Stomach (tissue), 8 donors: ENCODE measurements at regions not wholly inside any gene's neighbourhood (a gene's known extent, or its start where the extent isn't known, plus 50 kb on each side); places are given as distances from the start of the nearest gene placed in this dataset.

Experiments used
- DNase-seq, 2 donors: peaks; one replicate each; pipeline versions ENCODE4 v3.0.0 to v3.0.0-alpha.2; 2013 to 2019
- H3K27ac ChIP-seq, 5 donors: fragments of 200-600 bp in 4 of 5; sonication (generic) in 4 of 5; one replicate each; pipeline ENCODE4 v1.5.1; 2013 to 2019; ENCODE audit warnings: mild to moderate bottlenecking in 1 of 5, moderate library complexity in 1 of 5
- H3K27me3 ChIP-seq, 3 donors: fragments of 200-600 bp; sonication (generic); one replicate each; pipeline ENCODE4 v1.5.1; 2017 to 2019; ENCODE audit warnings: mixed run types in 1 of 3
- H3K36me3 ChIP-seq, 4 donors: fragments of 200-600 bp; sonication (generic); 1 replicate in 3 of 4; 2 replicates in 1 of 4; pipeline ENCODE4 v1.5.1; 2016 to 2019
- H3K4me1 ChIP-seq, 4 donors: fragments of 200-600 bp; sonication (generic); one replicate each; pipeline ENCODE4 v1.5.1; 2016 to 2019
- H3K4me3 ChIP-seq, 4 donors: fragments of 200-600 bp; sonication (generic) in 3 of 4; one replicate each; pipeline ENCODE4 v1.5.1; 2016 to 2019; ENCODE audit warnings: mild to moderate bottlenecking in 1 of 4
- H3K9me3 ChIP-seq, 4 donors: fragments of 200-600 bp; sonication (generic); one replicate each; pipeline ENCODE4 v1.5.1; 2016 to 2019
- CTCF ChIP-seq, 7 experiments: fragments of 450-650 bp in 4 of 7; fragments of 200-600 bp in 3 of 7; sonication (generic) in 3 of 7; IDR thresholded peaks; one replicate each; pipeline ENCODE4 v1.5.1; 2016 to 2019; ENCODE audit warnings: antibody characterized with exemption in 7 of 7, control low read depth in 2 of 7, mild to moderate bottlenecking in 1 of 7
- EP300 ChIP-seq: sonication (generic); formaldehyde crosslinking; IDR thresholded peaks from one replicate; pipeline ENCODE4 v1.6.1; 2017; ENCODE audit warnings: antibody characterized with exemption
- POLR2A ChIP-seq, 4 donors: fragments of 450-650 bp; IDR thresholded peaks; one replicate each; pipeline ENCODE4 v1.6.1; 2016; ENCODE audit warnings: antibody characterized with exemption in 4 of 4, control low read depth in 2 of 4, mild to moderate bottlenecking in 1 of 4, moderate library complexity in 1 of 4
- POLR2AphosphoS5 ChIP-seq, 3 donors: sonication (generic); formaldehyde crosslinking; IDR thresholded peaks; one replicate each; pipeline ENCODE4 v1.6.1; 2016; ENCODE audit warnings: antibody characterized with exemption in 3 of 3
- WGBS, 5 donors: extraction: QIAGEN DNeasy Blood & Tissue Kit in 3 of 5; methylation state at CpG; one replicate each; pipeline versions ENCODE4 v1.1.5 to v1.1.7; 2013 to 2018; 5-methylcytosine and 5-hydroxymethylcytosine counted together
- intact Hi-C: fragments of 100-400 bp; cut with DNase I; formaldehyde crosslinking; loops from one replicate; pipeline ENCODE4 v1.15.1; 2023; ENCODE audit warnings: low total_unique reads
- donor health status: healthy with polysubstance abuse.
- donor health status: Bipolar disorder and iron deficiency.
- donor health status: healthy.

GRCh38 chr5:8580298-8580697 lies 711.4 kb downstream of the MTRR start:
- Histone ChIP-seq H3K4me3 (no peak overlapping the region), H3K27ac (no peak overlapping the region), H3K36me3 (no peaks in the 10 kb centered on the region), H3K4me1 (no peaks in the 10 kb centered on the region), H3K27me3 (no peaks in the 10 kb centered on the region), H3K9me3 (no peaks in the 10 kb centered on the region)
- WGBS, 5 donors, result 54 to 64% (median 62%) methylated on average over 4 of the region's 4 CpGs
- peak in 1 of 2 donors; percentile 12 for DNase-seq
- TF ChIP-seq POLR2AphosphoS5 (IDR thresholded peaks at IDR 0.05), result no peak
- TF ChIP-seq CTCF (IDR thresholded peaks at IDR 0.05), result no peak
- TF ChIP-seq EP300, result no peak
- no peak for TF ChIP-seq POLR2A (IDR thresholded peaks at IDR 0.05)
- intact Hi-C loops, result no loop called here

- no peak for TF ChIP-seq POLR2A (IDR thresholded peaks at IDR 0.05)
- no peak for TF ChIP-seq CTCF (IDR thresholded peaks at IDR 0.05)
- TF ChIP-seq EP300, result no peak
- no peak for TF ChIP-seq POLR2AphosphoS5 (IDR thresholded peaks at IDR 0.05)
- H3K4me3 ChIP-seq, result no peak overlapping the region
- H3K27me3 ChIP-seq, result no peaks in the 10 kb centered on the region
- H3K36me3 ChIP-seq, result no peaks in the 10 kb centered on the region
- 76 to 89% (median 83%) methylated on average over 2 of the region's 2 CpGs for whole genome bisulfite sequencing, 5 donors
- no peaks in the 10 kb centered on the region for H3K9me3 ChIP-seq
- H3K27ac ChIP-seq, result no peak overlapping the region
- no peaks in the 10 kb centered on the region for H3K4me1 ChIP-seq
- intact Hi-C loops, result no loop called here
- no peak for DNase-seq
These were observed 712.1 kb downstream of the MTRR start for GRCh38 chr5:8581047-8581446.

GRCh38 chr5:8585230-8586018 lies 716.5 kb downstream of the MTRR start:
- no peak overlapping the region for H3K4me3 ChIP-seq
- H3K4me1 ChIP-seq, result no peaks in the 10 kb centered on the region
- 57 to 71% (median 70%) methylated on average over 3 of the region's 3 CpGs for WGBS, 5 donors
- H3K27me3 ChIP-seq, result no peaks in the 10 kb centered on the region
- no peaks in the 10 kb centered on the region for H3K9me3 ChIP-seq
- H3K36me3 ChIP-seq, result no peaks in the 10 kb centered on the region
- intact Hi-C loops, result no loop called here
- H3K27ac ChIP-seq, result no peak overlapping the region
- TF ChIP-seq CTCF (IDR thresholded peaks at IDR 0.05) (no peak), POLR2A (IDR thresholded peaks at IDR 0.05) (no peak), POLR2AphosphoS5 (IDR thresholded peaks at IDR 0.05) (no peak), EP300 (no peak)
- no peak for DNase-seq

- intact Hi-C loops, result no loop called here
- Histone ChIP-seq H3K4me3 (no peak overlapping the region), H3K9me3 (no peaks in the 10 kb centered on the region), H3K27ac (no peak overlapping the region), H3K27me3 (no peaks in the 10 kb centered on the region), H3K4me1 (no peaks in the 10 kb centered on the region), H3K36me3 (no peaks in the 10 kb centered on the region)
- DNase-seq, result no peak
- 50 to 65% (median 59%) methylated on average over 1 of the region's 1 CpG for WGBS, 5 donors
- TF ChIP-seq POLR2A (IDR thresholded peaks at IDR 0.05), result no peak
- no peak for TF ChIP-seq EP300
- TF ChIP-seq CTCF (IDR thresholded peaks at IDR 0.05), result no peak
- no peak for TF ChIP-seq POLR2AphosphoS5 (IDR thresholded peaks at IDR 0.05)
These were observed 722.0 kb downstream of the MTRR start for GRCh38 chr5:8590959-8591358.
